ENCODE measurements at regions not wholly inside any gene's neighbourhood (a gene's known extent, or its start where the extent isn't known, plus 50 kb on each side); places are given as distances from the start of the nearest gene placed in this dataset.

DNA sequence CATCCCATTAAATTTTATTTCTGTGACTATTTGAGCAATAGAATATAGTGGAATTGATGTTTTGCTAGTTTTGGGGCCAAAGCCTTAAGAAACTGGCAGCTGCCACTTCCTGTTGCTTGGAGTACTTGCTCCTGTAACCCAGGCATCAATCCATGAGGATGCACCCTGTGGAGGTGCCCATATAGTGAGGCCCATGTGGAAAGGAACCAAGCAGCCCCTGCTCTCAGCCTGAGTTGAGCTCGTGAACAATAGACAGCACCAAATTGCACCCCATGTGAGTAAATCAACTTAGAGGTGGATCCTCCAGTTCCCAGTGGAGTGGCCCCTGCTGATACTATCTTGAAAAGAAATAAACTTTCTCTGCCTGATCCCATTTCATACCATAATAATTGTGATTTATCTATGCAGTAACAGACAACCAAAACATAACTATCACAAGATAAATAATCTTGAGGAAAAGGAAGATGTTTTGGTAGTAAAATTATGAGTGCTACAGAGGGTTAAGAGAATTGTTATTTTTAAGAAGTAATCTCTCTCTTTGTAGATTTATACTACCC lies 481.9 kb downstream of the TBC1D32 start:
- TF ChIP-seq EZH2phosphoT487 (IDR thresholded peaks at IDR 0.05; ENCODE audit: low read depth) (no peak), CTCF (IDR thresholded peaks at IDR 0.05; ENCODE audit: low read depth, low read length) (no peak)
